ENCODE measurements at regions not wholly inside any gene's neighbourhood (a gene's known extent, or its start where the extent isn't known, plus 50 kb on each side); places are given as distances from the start of the nearest gene placed in this dataset.
"Not testable (repeated sequence)": the region's sequence is repeated elsewhere in the genome, so short reads cannot be mapped to it uniquely, and the experiment has no call there.

GRCh38 chr10:8778713-8779112 lies 724.2 kb downstream of the GATA3 start:
- no peak for DNase-seq (ENCODE audit: low read depth)

DNA sequence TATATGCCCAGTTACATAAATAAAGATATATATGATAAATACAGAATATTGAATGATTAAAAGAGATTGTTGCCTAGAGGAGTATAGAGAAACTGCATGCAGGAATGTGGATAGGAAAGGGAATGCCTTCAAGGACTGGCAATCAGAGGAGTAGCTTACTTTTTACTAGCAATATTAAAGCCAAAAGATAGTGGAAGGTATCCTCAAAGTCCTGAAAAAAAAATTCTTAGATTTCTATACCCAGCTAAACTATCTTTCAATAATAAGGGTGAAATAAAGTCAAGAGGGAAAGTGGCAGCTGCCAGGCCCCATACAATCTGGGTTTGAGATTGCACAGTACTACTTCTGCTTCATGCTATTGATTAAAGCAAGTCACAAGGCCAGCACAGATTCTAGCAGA lies 733.2 kb downstream of the GATA3 start:
- DNase-seq (ENCODE audit: low read depth) = no peak

- DNase-seq (ENCODE audit: low read depth) = no peak
Observed at GRCh38 chr10:8790390-8790789, 735.9 kb downstream of the GATA3 start.

- no peak for DNase-seq (ENCODE audit: low read depth)
Observed at GRCh38 chr10:8794860-8795259, 740.4 kb downstream of the GATA3 start.

GRCh38 chr10:8800426-8800825 lies 745.9 kb downstream of the GATA3 start:
- no peak for DNase-seq (ENCODE audit: low read depth)

DNA sequence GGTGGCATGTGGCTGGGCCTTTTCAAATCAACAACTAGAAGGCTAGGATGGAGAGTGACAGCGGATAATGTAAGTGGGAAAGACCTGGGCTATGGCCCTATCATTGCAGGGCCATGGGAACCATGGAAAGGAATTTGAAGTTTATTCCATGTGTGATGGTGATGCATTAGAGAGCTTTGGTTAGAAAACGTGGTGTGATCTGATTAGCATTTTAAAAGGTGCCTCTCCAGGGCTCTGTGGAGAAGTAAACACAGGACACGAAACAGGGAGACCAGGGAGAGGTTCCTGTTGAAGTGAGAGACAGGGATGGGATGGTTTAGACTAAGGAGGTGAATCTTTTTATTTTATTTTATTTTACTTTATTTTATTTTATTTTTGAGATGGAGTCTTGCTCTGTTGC lies 749.5 kb downstream of the GATA3 start:
- DNase-seq (ENCODE audit: low read depth) = no peak

- no peak for DNase-seq (ENCODE audit: low read depth)
Observed at GRCh38 chr10:8810677-8811076, 756.2 kb downstream of the GATA3 start.

- DNase-seq (ENCODE audit: low read depth) = no peak
Observed at GRCh38 chr10:8811201-8811600, 756.7 kb downstream of the GATA3 start.

DNA sequence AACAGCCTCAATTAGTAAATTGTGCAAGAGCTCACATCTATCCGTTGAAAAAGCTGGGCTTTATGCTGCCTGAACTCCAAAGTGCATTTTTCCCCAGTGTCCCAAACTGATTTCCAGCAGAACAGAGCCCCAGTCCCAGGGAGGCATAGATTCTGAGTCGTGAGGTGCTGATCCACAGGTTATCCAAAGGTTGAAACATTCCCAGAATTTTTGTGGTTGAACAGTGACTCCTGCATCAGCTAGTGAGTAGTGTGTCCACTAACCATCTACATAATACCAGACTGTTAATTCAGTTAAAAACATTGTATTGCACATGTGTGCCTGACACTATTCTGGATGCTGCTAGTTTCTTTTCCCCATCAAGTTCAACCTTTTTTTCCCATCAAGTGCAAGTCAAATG lies 761.5 kb downstream of the GATA3 start:
- DNase-seq (ENCODE audit: low read depth) = no peak

GRCh38 chr10:8817299-8817698 lies 762.8 kb downstream of the GATA3 start:
- no peak for DNase-seq (ENCODE audit: low read depth)

DNA sequence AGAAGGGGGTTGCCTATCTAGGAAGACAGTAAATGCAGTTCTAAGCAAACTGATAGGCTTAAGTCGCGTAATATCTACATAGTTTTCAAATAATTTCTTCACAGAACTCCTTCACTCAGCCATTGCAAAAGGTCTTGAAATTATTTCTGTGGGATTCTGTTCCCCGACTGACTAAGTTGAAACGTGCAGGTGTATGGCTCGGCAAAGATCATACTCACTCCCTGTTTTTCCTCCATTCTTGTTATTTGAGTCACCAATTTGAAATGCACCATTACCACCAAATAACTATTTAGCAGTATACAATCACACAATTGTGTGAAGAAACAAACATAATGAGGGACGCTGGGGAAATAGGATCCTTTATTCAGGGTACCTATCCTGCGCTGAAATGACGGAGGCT lies 771.1 kb downstream of the GATA3 start:
- no peak for DNase-seq (ENCODE audit: low read depth)

GRCh38 chr10:8829592-8829991 lies 775.1 kb downstream of the GATA3 start:
- no peak for DNase-seq (ENCODE audit: low read depth)

DNA sequence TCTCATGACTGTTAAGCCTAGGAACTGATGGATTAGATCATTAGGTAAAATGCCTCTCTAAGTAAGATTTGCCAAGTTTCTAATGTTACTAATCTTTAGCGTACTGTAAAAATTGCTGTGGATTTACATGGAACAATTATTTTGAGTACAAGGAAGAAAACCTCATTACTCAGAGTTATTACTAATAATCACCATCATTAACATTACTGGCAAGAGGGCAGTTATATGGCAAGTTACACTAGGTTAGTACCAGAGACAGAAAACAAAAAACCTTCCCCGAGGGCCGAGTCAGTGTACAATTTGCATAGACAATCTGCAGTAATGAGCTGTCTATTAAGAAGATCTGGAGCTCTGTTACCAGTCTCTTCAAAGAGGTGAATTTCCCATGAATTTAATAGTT lies 775.6 kb downstream of the GATA3 start:
- DNase-seq (ENCODE audit: low read depth) = no peak

- DNase-seq (ENCODE audit: low read depth) = no peak
Observed at GRCh38 chr10:8830876-8831275, 776.4 kb downstream of the GATA3 start.

DNA sequence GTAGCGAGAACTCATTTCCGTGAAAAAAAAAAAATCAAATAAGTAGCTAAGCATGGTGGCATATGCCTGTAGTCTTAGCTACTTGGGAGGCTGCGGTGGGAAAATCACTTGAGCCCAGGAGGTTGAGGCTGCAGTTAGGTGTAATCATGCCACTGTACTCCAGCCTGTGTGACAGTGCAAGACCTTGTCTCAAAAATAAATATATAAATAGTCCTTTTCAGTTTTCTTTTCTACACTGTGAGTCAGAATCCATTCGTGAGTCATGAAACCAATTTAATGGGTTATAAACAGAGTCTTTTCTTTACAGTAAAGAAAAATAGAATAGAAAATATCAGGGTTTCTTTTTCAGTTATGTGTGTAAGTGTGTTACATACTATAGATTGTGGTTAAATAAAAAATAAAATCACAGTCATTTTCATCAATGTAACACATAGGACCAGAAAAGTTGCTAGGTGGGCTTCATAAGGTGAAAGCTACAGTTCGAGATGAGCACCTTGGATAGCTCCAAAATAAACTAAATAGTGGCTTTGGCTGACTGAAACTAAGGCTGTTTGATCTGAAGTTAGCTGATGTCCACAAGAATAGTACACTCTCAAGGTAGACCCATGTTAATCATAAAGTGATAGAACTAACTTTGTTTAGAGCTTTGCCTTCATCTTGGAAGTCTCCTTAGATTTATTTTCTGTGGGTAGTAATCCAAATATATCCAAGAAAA lies 781.1 kb downstream of the GATA3 start:
- DNase-seq (ENCODE audit: low read depth) = no peak

- DNase-seq (ENCODE audit: low read depth) = no peak
Observed at GRCh38 chr10:8840356-8840755, 785.9 kb downstream of the GATA3 start.

DNA sequence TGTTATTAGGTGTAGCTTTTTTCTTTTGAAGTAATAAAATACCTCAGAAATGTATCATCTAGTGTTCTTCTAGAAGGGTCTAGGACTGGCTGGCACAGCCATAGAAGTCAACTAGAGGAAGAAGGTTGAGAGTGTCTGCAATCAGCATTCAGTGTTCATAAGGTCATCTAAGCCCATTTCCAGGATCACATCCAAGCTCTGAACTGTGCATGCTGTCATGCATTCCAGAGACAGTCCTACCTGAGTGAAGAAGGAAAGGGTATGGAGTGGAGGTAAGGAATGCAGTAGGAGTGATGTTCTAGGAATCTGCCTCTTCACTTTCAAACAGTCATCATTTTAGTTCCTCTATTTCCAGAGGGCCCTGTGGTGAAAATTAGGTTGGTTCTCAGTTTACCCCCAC lies 789.7 kb downstream of the GATA3 start:
- DNase-seq (ENCODE audit: low read depth) = no peak

- no peak for DNase-seq (ENCODE audit: low read depth)
Observed at GRCh38 chr10:8852546-8852945, 798.1 kb downstream of the GATA3 start.

GRCh38 chr10:8853048-8853447 lies 798.6 kb downstream of the GATA3 start:
- DNase-seq (ENCODE audit: low read depth) = no peak

- not testable (repeated sequence) for DNase-seq (ENCODE audit: low read depth)
Observed at GRCh38 chr10:8868924-8869323, 814.4 kb downstream of the GATA3 start.

- no peak for DNase-seq (ENCODE audit: low read depth)
Observed at GRCh38 chr10:8873310-8873709, 818.8 kb downstream of the GATA3 start.

GRCh38 chr10:8874268-8874667 lies 819.8 kb downstream of the GATA3 start:
- DNase-seq (ENCODE audit: low read depth) = no peak

GRCh38 chr10:8874972-8875371 lies 820.5 kb downstream of the GATA3 start:
- DNase-seq (ENCODE audit: low read depth) = no peak

GRCh38 chr10:8876171-8876570 lies 821.7 kb downstream of the GATA3 start:
- DNase-seq (ENCODE audit: low read depth) = no peak

DNA sequence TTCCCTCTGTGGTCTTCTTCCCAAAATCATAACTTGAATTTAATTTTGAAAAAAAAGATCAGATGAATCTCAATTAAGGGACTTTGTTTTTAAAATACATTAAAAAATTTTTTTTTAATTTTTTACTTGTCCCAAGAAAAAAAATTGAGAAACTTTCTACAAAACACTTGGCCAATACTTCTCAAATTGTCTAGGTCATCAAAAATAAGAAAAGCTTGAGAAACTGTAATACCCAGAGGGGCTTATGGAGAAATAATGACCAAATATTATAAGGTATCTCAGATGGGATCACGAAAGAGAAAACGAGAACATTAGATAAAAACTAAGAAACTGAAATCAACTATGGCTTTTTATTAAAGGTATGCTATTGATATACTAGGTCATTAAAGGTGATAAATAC lies 835.0 kb downstream of the GATA3 start:
- no peak for DNase-seq (ENCODE audit: low read depth)

All from stimulated activated CD8-positive, alpha-beta memory T cell treated with anti-CD3 and anti-CD28 coated beads, Interleukin-7, amount 100 ng/mL, for 24 hours (primary cell).